RKO (cell line): ENCODE measurements at regions not wholly inside any gene's neighbourhood (a gene's known extent, or its start where the extent isn't known, plus 50 kb on each side); places are given as distances from the start of the nearest gene placed in this dataset.
"Not testable (repeated sequence)": the region's sequence is repeated elsewhere in the genome, so short reads cannot be mapped to it uniquely, and the experiment has no call there.

Source experiments
- DNase-seq: peaks from one replicate; pipeline ENCODE4 v3.0.0-alpha.2; 2016; ENCODE audit warnings: low spot score

DNA sequence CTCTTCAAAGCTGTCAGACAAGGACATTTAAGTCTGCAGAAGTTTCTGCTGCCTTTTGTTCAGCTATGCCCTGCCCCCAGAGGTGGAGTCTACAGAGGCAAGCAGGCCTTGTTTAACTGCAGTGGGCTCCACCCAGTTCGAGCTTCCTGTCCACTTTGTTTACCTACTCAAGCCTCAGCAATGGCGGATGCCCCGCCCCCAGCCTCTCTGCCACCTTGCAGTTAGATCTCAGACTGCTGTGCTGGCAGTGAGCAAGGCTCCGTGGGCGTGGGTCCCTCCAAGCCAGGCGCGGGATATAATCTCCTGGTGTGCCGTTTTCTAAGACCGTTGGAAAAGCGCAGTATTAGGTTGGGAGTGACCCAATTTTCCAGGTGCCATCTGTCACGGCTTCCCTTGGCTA is 144.5 kb upstream of the GOT2 start:
- not testable (repeated sequence) for DNase-seq

DNA sequence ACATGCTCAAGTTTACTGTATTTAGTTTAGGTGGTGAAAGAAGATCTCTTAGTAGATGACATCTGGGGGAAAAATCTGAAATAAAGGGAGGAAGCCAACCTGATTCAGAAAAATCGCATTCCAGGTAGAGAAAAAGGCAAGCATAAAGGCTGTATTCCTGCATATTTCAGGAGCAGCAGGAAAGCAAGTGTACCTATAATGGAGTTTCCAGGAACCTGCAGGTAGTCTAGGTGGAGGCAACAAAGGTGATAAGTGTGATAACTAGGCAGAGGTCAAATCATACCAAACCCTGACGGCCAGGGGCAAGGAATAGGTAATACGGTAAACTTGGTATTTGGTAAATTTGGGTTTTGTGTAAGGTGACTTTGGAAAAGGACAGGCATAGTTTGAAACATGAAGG is 132.8 kb upstream of the GOT2 start:
- DNase-seq = no peak

DNA sequence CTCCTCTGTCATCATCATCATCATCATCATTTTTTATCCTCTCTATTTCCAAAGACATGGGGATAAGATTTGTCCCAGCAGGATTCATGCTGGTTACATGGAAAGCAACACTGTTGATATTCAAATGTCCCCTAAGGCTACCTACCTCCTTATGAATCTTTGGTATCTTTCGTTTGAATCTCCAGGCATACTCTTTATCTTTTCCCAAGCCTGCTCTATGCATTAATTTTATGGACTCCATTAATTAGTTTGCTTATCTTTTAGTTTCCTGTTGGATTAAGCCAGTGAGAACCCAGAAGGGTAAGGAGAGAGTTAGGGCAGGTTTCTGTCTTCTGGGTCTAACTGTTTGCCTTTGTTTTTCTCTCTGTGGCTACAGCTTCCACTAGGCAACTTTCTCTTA is 129.6 kb upstream of the GOT2 start:
- DNase-seq = no peak

DNA sequence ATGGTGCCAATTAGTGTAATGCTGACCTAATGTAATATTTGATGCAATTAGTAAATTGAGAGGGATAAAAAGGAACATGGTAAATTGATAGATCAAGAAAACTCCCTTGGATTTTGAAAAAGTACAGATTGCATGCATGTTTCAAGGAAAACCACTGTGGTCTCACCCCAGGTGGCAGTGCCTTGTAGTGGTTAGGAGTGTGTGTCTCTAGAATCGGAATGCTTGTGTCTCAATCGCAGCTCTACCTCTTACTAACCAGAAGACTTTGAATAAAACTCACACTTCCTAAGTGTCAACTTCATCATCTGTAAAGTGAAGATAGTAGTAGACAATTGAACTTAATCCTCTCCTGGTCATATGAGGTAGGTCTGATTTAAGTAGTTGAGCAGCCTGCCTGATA is 128.9 kb upstream of the GOT2 start:
- no peak for DNase-seq

DNA sequence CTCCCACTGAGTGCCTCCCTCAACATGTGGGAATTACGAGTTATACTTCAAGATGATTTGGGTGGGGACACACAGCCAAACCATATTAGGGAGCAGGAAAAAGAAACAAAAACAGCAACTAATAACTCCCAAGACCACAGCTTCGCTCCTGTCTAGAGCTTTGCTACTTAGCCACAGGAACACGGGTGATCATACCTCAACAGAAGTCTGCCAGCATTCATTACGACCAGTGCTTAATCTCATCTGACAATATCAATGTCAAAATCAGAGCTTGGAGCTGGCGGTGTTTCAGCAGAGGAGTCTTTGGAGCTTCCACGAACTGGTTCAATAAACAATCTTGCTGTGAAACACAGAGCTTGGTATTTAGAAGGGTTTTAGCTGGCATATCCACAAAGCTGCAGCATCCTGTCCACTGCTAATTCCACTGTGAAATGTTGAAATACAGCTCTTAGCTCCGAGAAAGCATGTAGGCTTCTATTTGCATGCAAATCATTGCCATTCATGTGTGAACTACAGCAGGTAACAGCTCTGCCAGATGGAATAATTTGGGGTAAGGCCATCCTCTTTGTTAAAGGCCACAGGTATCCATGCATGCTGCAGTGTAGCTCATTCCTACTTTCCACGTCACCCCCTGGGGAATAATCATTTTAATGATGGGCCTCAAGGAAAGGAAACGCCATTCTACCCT is 128.4 kb upstream of the GOT2 start:
- DNase-seq = no peak

DNA sequence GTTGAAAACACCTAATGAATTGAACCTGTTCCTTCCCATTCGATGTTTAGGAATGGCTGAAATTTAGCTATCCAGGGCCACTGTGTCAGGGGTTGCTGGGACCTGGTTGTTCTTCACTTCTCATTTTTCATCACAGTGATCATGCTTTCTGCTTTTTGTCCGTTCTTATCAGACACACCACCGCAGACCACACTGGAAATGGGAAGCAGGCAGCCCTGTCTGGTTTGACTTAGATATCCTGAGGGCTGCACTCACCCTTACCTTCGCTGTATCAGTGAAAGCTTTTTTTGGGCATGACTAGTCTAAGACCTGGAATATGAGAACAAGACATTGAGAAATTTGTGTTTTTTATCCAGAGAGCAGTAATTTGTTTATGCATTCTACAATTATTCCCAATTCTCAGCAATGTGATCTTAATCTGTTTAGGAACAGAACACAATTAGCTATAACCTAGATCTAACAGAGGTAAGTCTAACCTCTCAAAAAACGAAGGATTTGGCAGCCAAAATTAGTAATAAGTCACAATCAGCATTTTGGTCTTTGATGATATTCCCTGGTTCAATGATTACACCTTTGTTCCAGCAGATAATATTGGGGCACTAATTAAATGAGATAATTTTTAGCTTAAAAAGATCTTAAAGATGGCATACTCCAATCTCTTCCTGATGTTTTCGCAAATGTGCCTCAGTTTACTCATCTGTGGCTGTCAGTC is 126.0 kb upstream of the GOT2 start:
- no peak for DNase-seq

DNA sequence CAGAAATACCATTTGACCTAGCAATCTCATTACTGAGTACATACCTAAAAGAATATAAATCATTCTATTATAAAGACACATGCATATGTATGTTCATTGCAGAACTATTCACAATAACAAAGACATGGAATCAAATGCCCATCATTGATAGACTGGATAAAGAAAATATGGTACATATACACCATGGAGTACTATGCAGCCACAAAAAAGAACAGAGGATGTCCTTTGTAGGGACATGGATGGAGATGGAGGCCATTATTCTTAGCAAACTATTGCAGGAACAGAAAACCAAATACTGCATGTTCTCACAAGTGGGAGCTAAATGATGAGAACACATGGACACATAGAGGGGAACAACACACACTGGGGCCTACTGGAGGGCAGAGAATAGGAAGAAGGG is 124.5 kb upstream of the GOT2 start:
- not testable (repeated sequence) for DNase-seq

DNA sequence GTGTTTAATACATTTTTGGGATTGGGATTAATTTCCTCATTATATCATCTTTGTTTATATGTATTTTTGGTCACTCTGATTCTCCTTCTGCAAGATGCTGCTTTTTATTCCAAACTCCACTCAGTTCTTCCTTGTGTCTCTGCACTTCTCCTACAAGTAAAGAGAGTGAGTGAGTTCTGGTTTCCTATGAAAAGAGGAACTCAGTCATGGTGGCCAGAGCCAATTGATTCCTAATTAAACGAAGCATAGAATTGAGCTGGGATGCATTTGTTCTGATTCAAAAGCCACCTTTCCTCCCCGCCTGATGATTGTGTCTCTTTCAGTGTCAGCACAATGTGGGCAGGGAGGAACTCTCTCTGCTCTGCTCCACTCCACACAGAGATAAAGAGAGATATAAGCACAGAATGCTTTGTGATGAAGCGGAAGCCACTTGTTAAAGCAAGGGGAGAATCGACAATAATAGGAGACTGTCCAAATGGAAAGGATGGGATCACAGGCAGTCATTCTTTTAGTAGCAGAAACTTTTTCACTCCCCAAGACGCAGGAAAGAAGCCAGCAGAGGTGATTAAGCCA is 121.3 kb upstream of the GOT2 start:
- DNase-seq = no peak

DNA sequence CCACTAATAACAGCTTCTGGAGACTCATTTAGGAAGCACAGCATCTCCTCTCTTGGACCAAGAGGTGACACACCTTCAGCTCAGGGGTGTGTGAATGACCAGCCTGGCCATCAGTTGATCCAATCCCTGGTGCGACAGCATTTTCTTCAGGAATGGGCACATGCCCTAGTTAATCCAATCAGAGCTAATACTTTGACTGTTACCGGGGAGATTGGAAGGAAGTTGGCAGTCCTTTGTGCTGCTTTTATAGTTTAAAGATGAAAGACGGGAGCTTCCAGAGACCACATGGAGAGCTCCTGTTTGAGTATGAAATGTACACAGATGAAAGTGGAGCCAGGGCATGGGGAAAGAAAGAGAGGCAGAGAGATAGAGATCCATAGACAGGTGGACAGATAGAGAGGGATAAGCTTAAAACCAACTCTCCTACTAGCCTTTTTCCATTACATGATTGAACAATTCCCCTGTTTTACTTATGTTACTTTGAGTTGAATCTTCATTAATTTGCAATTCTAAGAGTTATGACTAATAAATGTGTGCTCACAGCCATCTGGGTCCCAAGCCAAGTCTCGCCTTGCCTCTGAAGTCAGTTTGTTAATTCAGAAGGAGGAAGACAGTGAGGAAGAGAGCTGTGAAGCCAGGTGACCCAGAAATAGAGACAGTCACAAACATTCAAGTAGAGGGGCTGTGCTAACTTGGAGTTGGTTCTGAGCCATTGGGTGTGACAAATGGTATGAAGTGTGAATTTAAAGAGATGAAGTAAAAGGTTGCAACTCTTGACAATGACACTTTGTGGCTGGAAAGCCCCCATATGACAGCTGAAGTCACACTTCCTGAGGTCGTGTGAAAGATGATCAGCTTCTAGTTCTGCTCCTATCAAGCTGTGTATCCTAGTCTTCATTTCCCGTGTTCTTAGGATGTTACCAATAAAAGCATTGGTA is 120.0 kb upstream of the GOT2 start:
- no peak for DNase-seq

DNA sequence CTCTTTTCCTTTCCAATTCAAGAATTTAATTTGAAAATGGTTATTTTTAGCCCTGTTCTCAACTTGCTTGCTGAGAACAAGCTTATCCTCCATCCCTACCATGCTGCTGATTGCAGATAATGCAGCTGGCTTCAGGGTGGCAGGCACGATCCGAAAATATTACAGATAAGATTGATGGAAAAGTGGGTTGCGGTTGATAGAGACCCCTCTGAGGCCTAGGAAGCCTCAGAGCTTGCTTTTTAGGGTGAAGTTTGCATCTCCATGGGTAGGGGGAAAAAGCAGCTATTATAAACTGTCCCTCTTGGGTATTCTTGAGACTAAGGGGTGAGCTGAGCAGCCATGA is 116.5 kb upstream of the GOT2 start:
- DNase-seq = no peak

DNA sequence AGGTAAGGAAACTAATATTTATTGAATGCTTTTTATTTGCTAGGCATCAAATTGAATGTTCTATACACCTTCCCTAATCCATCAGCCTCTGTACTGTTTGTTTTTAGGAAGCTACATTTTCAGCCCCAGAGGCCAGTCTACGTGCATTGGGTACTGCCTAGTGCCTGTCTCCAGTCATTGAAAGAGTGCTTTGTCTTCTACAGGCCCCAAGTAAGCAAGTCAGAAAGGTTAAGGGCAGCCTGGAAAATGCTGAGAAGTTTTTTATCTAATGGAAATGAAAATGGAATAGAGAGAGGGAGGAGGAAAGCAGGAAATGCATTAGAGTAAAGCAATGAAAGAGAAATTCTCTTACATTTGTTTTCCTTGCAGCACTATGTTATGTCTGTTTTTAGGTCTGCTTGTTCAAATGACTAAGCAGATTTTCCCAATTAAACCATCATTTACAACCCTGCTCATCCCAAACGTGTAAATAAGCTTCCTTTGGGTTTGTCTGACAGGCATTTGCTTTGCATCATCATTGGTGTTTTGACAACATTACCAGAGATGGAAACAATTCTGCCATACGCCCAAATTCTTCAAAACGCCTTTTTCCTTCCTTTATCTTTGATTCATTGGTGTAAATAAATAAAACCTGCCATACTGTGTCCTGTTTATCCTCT is 116.0 kb upstream of the GOT2 start:
- no peak for DNase-seq

DNA sequence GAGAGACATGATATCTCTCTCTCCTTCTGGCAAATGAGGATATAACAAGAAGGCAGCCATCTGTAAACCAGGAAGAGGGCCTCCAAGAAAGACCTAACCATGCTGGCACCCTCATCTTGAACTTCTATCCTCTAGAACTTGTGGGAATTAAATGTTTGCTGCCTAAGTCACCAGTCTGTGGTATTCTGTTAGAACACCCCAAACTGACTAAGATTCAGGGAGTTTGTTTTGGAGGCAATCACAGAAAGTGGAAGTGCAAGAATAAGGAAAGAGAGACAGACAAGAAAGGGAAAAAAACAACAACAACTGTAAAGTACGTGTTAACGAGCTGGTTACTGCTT is 114.5 kb upstream of the GOT2 start:
- DNase-seq = no peak

DNA sequence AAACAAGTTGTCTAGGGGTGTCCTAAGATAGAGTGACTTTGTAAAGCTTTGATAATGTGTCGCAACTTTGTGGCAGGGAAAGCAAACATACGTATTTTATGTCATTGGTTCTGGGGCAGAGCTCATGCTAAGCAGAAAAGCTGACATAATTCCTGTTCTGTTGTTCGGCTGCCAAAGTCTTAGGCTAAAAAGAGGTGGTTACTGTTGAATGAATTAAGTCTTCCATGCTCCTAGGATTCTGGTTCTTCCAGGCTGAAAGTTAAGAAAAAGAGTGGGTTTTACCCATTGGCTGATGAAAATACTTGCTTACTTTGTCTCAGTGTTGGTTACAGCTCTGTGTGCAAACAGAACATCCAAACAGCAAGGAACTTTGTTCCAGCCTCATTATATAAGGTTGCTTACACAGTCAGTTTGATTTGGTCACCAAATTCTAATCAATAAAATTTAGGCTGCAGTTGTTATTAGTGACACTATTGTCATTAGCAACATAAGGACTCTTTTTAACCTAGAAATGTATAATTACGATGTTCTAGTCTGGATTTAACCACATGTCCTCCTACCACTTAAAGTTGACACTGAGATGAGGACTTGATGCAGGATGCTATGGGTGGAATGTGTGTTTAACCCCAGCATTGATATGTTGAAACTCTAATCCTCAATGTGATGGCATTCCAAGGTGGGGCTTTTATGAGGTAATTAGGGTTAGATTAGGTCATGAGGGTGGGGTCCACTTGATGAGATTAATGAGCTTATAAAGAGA is 114.0 kb upstream of the GOT2 start:
- no peak for DNase-seq

DNA sequence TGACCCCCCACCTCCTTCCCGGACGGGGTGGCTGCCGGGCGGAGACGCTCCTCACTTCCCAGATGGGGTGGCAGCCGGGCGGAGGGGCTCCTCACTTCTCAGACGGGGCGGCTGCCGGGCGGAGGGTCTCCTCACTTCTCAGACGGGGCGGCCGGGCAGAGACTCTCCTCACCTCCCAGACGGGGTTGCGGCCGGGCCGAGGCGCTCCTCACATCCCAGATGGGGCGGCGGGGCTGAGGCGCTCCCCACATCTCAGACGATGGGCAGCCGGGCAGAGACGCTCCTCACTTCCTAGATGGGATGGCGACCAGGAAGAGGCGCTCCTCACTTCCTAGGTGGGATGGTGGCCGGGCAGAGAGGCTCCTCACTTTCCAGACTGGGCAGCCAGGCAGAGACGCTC is 112.1 kb upstream of the GOT2 start:
- not testable (repeated sequence) for DNase-seq

DNA sequence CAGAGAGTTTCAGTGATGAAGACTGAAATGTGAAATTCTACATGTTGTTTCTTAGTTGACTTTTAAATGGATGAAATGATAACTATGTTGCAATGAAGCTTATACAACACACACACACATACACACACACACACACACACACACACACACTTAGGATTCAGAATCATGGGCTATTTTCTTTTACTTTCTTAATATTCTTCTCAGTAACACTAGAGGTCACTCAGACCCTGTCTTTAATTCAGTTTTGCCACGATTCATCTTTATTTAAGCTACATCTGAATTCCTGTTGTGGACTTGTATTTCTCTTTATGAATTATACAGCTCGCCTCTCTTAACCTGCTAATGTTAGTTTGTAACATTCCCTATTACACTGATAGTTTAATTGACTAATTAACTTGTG is 109.6 kb upstream of the GOT2 start:
- peak; percentile 57 for DNase-seq

DNA sequence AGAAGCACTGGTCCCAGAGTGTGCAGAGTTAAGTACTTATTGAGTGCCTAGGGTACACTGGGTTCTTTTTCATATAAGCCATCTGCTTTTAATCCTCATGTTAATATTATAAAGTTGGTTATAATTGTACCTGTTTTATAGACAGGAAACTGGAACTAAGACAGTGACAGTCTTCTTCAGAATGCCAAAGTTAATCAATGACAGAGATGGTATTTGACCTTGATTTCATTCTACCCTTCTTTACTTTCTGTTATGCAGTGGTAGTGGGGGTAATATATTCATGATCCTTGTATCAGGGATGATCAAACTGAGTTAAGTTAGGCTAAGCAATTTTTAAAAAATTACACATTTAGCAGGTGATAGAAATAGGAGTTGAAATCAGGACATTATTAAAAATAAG is 108.6 kb upstream of the GOT2 start:
- no peak for DNase-seq

DNA sequence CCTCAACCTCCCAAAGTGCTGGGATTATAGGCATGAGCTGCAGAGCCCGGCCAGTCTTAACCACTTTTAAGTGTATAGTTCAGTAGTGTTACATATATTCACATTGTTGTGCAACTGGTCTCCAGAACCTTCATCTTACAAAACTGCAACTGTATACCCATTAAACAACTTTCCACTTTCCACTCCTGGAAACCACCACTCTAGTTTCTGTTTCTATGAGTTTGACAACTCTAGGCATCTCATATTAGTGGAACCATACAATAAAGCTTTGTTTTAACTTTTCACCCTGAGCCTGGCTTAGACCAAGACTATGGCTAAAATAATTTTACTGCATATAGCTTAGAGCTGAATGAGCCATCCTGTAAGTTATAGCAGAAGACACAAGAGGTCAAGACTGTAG is 108.0 kb upstream of the GOT2 start:
- DNase-seq = no peak

DNA sequence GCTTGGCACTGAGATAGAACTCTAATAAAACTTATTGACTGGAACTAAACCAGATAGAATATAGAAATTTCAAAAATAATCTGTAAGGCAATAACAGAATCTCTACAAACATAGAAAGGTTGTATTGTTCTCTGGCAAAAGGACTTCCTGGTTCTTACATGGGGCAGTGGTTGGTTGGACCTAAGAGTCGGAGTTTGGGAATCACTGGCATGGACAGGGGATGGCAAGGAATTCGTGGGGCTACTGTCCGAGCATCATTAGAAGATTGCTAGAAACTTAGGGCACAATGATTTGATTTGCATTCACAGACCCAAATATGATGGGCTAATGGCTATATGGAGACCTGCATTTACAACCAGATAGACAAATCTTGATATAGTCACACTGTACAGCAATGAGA is 103.8 kb upstream of the GOT2 start:
- no peak for DNase-seq

DNA sequence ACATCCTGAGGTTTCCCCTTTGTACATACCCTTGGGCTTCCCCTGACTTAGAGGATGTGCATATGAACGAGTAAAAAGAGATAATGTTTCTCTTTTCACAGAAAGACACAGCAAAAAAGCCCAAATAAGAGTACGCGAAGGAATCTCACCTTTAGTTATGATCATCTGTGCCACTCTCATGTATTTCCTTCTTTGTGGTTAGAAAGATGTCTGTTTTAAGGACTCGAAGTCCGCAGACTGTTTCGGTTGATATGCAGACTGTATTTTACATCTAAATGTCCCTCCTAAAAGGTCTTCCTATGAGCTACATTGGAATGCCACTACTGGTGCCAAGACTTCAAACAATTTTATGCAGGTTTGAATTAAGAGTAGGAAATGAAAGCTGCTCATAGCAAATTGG is 102.3 kb upstream of the GOT2 start:
- no peak for DNase-seq

DNA sequence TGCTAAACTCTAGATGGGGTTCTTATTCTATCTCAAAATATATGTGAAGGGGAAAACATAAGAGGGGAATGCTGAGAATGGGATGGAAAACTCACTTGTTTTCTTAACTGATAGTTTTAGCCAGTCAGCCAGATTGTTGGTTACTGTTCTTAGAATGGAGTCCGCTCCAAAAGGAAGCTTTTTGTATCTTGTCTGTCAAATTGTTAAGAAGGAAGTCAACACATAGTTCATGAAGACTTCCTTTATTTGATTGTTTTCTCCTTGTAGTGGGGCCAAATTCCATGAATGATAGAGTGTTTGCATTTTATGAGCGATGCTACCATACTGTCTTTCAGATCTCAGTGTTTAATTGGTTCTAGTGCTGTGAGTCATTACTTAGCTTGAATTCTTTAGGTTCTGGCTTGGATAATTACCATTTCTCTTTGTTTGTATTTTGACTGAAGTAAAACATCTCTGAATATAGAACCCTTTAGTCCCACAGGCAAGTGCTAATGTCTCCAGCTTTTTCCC is 98.3 kb upstream of the GOT2 start:
- DNase-seq = no peak

DNA sequence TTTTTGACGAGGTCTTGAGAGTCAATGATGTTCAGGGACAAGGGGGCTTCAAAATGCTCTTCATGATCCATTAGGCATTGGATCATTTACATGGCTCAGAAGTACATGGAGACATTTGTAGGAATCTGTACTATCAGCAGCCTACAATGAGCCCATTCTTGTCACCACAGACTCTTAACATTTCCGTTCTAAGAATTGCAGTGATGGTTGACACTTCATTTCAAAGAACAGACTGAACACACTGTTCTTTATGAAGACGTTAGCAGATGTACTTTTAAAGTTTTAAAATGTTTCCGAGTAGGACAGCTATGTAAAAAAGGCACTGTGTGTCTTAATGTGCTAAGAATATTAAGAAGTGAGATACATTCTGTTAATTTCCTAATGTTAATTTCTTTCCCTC is 97.3 kb upstream of the GOT2 start:
- DNase-seq = no peak
